T-cell (primary cell): ENCODE measurements at regions not wholly inside any gene's neighbourhood (a gene's known extent, or its start where the extent isn't known, plus 50 kb on each side); places are given as distances from the start of the nearest gene placed in this dataset.

ENCODE experiments used
- ATAC-seq, 4 experiments: fragments of 200-7000 bp in 3 of 4; fragments of 150-1000 bp in 1 of 4; cut with Tn5 transposase; replicated peaks in 1 of 4; 1 replicate in 3 of 4; 2 replicates in 1 of 4; pipeline ENCODE4 v1.10.0; 2021; ENCODE audit warnings: moderate library complexity in 3 of 4, mild to moderate bottlenecking in 2 of 4, moderate number of reproducible peaks in 1 of 4
- CTCF ChIA-PET, 2 donors: fragments of 300-600 bp; sonication (Branson Sonifier 250); formaldehyde crosslinking; loops; one replicate each; lab custom pipeline; 2022; ENCODE audit warnings: antibody characterized with exemption in 2 of 2; lab: Charles Lee
- POLR2A ChIA-PET, 2 donors: fragments of 300-600 bp; sonication (Branson Sonifier 250); formaldehyde crosslinking; loops; one replicate each; lab custom pipeline; 2022; ENCODE audit warnings: antibody characterized with exemption in 2 of 2; lab: Charles Lee
- DNase-seq, 35 experiments: peaks; one replicate each; pipeline versions ENCODE4 v3.0.0 to v3.0.0-alpha.2; 2013 to 2023
- H3K27ac ChIP-seq: one replicate; pipeline ENCODE4 v1.5.1; 2013; ENCODE audit warnings: low read length
- H3K27me3 ChIP-seq, 2 experiments: replicated peaks in 1 of 2; 1 replicate in 1 of 2; 2 replicates in 1 of 2; pipeline versions ENCODE4 v1.6.1 to v1.7.0; 2013; ENCODE audit warnings: low read length in 1 of 2, mixed read lengths in 1 of 2; ENCODE audit not compliant: control insufficient read depth in 2 of 2, insufficient read depth in 2 of 2; ENCODE audit errors: extremely low read depth in 1 of 2
- H3K36me3 ChIP-seq, 2 donors: 1 replicate in 1 of 2; 2 replicates in 1 of 2; pipeline versions ENCODE4 v1.6.1 to v1.7.0; 2013; ENCODE audit warnings: low read length in 1 of 2; ENCODE audit not compliant: control insufficient read depth in 2 of 2, insufficient read depth in 1 of 2; ENCODE audit errors: extremely low read depth in 1 of 2
- H3K4me1 ChIP-seq, 2 experiments: 1 replicate in 1 of 2; 2 replicates in 1 of 2; pipeline versions ENCODE4 v1.6.1 to v1.7.0; 2013; ENCODE audit warnings: low read length in 2 of 2, mixed read lengths in 1 of 2; ENCODE audit not compliant: insufficient read depth in 2 of 2, control insufficient read depth in 1 of 2; ENCODE audit errors: extremely low read depth in 1 of 2
- H3K4me3 ChIP-seq, 2 donors: 1 replicate in 1 of 2; 2 replicates in 1 of 2; pipeline versions ENCODE4 v1.5.1 to v1.7.0; 2013; ENCODE audit warnings: mild to moderate bottlenecking in 2 of 2, low read length in 1 of 2, moderate library complexity in 1 of 2; ENCODE audit not compliant: control insufficient read depth in 1 of 2; ENCODE audit errors: extremely low read depth in 1 of 2
- H3K9me3 ChIP-seq: 2 replicates; pipeline ENCODE4 v1.7.0; 2013
- H3K27ac Mint-ChIP-seq, 2 donors: one replicate each; pipeline ENCODE4 v1.8.0; 2020 to 2021; ENCODE audit warnings: mild to moderate bottlenecking in 2 of 2, mixed read lengths in 2 of 2
- H3K27me3 Mint-ChIP-seq, 2 donors: one replicate each; pipeline ENCODE4 v1.8.0; 2021 to 2022; ENCODE audit warnings: mixed read lengths in 2 of 2
- H3K36me3 Mint-ChIP-seq: one replicate; pipeline ENCODE4 v1.8.0; 2021; ENCODE audit warnings: mixed read lengths
- H3K4me1 Mint-ChIP-seq, 3 donors: one replicate each; pipeline ENCODE4 v1.8.0; 2020 to 2022; ENCODE audit warnings: mixed read lengths in 3 of 3, mild to moderate bottlenecking in 1 of 3
- H3K4me3 Mint-ChIP-seq, 3 donors: one replicate each; pipeline ENCODE4 v1.8.0; 2020 to 2022; ENCODE audit warnings: mild to moderate bottlenecking in 3 of 3, mixed read lengths in 3 of 3, moderate library complexity in 3 of 3
- H3K9me3 Mint-ChIP-seq, 3 donors: one replicate each; pipeline ENCODE4 v1.8.0; 2020 to 2022; ENCODE audit warnings: mixed read lengths in 3 of 3
- WGBS: methylation state at CpG from one replicate; pipeline ENCODE4 v1.1.5; 2013; ENCODE audit warnings: missing lambda C conversion rate; ENCODE audit not compliant: insufficient coverage; 5-methylcytosine and 5-hydroxymethylcytosine counted together

DNA sequence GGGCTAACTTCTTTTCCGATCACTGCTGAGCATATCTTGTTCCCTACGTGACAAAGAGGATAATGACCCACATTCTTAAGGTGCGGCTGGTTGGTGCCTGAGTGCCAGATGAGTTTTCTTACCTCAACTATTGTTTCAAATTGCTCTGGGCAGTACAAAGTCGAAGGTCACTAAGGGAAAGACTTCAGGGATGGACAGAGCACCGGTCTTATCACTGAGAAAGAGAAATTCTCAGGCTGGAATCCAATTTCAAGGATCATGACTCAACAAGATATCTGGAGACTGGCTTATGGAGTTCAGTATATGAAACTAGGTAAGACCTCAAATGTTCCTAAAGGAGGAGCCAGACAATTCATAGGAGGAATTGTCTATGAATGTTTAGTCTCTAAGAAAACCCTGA, 780.3 kb downstream of the SUGCT start:
- Histone ChIP-seq H3K36me3 (no peaks in the 10 kb centered on the region), H3K4me3 (no peak overlapping the region), H3K27ac (no peak overlapping the region), H3K27me3 (no peaks in the 10 kb centered on the region), H3K4me1 (no peaks in the 10 kb centered on the region), H3K9me3 (no peaks in the 10 kb centered on the region)
- H3K27me3 Mint-ChIP-seq = no peaks in the 10 kb centered on the region
- H3K36me3 Mint-ChIP-seq = no peaks in the 10 kb centered on the region
- WGBS = 74% methylated on average over 4 of the region's 5 CpGs
- peaks cover 3 to 15% (median 8%) of the 10 kb centered on the region in 3 donors for H3K9me3 Mint-ChIP-seq
- DNase-seq = no peak
- ChIA-PET POLR2A (no interaction called here), CTCF (no interaction called here)
- ATAC-seq = no peak
- no peak overlapping the region for H3K27ac Mint-ChIP-seq
- H3K4me3 Mint-ChIP-seq = no peak overlapping the region
- no peaks in the 10 kb centered on the region for H3K4me1 Mint-ChIP-seq
